K562 (cell line): ENCODE measurements at regions not wholly inside any gene's neighbourhood (a gene's known extent, or its start where the extent isn't known, plus 50 kb on each side); places are given as distances from the start of the nearest gene placed in this dataset.

Source experiments
- ATAC-seq: fragments of 200-7000 bp; cut with Tn5 transposase; 3 replicates; pipeline ENCODE4 v1.9.1; 2020; ENCODE audit warnings: moderate library complexity
- BruUV-seq: library from RNA; stranded (reverse); fragments of 400-500 nt; replicated peaks from 2 replicates; lab custom pipeline; 2021; lab: Mats Ljungman, UMichigan
- CTCF ChIA-PET: fragments of 300-600 bp; formaldehyde crosslinking; extraction: SDS; loops from one replicate; lab custom pipeline; 2021; ENCODE audit warnings: low intra/inter-chr PET ratio; lab: Yijun Ruan, JAX
- POLR2A ChIA-PET: fragments of 300-600, 350-650 bp; sonication (Branson Sonifier 250); formaldehyde crosslinking; extraction: SDS; loops from one replicate; lab custom pipeline; 2021; ENCODE audit warnings: antibody characterized with exemption, inconsistent platforms; lab: Yijun Ruan, JAX
- DNase-seq, 4 experiments: peaks; one replicate each; pipeline versions ENCODE4 v3.0.0 to v3.0.0-alpha.2; 2011 to 2018; ENCODE audit warnings: low spot score in 3 of 4, mixed read lengths in 3 of 4; ENCODE audit errors: extremely low read depth in 1 of 4
- FAIRE-seq: peaks from 2 replicates; lab custom pipeline; 2011; peaks lifted over from hg19 to GRCh38; lab: Jason Lieb, UNC
- H2AFZ ChIP-seq: 2 replicates; pipeline ENCODE4 v1.6.0; 2011; ENCODE audit warnings: low read depth, low read length, control low read depth, inconsistent platforms
- H3K27ac ChIP-seq: fragments of 200-600 bp; 3 replicates; pipeline ENCODE4 v1.8.0; 2011; ENCODE audit warnings: low read depth, mild to moderate bottlenecking, control low read depth, inconsistent platforms, low read length, moderate library complexity, mixed read lengths; ENCODE audit errors: extremely low read depth
- H3K27me3 ChIP-seq, 2 experiments: fragments of 300-600 bp in 1 of 2; 2 replicates in 1 of 2; 3 replicates in 1 of 2; pipeline versions ENCODE4 v1.6.0 to v1.8.0; 2011; ENCODE audit warnings: inconsistent platforms in 2 of 2, low read length in 2 of 2, mild to moderate bottlenecking in 1 of 2, mixed read lengths in 1 of 2, moderate library complexity in 1 of 2; ENCODE audit not compliant: control insufficient read depth in 2 of 2, insufficient read depth in 2 of 2
- H3K36me3 ChIP-seq: fragments of 300-600 bp; 3 replicates; pipeline ENCODE4 v1.8.0; 2011; ENCODE audit warnings: mild to moderate bottlenecking, low read length, inconsistent platforms; ENCODE audit not compliant: control insufficient read depth, insufficient read depth
- H3K4me1 ChIP-seq, 2 experiments: fragments of 200-600 bp in 1 of 2; replicated peaks in 1 of 2; 2 replicates in 1 of 2; 3 replicates in 1 of 2; pipeline versions ENCODE4 v1.5.1 to v1.8.0; 2011; ENCODE audit warnings: inconsistent platforms in 2 of 2, low read length in 2 of 2, mild to moderate bottlenecking in 1 of 2, mixed read lengths in 1 of 2, moderate library complexity in 1 of 2; ENCODE audit not compliant: control insufficient read depth in 2 of 2, insufficient read depth in 2 of 2
- H3K4me2 ChIP-seq: 2 replicates; pipeline ENCODE4 v1.6.1; 2011; ENCODE audit warnings: low read length, control low read depth, inconsistent platforms, mixed read lengths; ENCODE audit not compliant: insufficient read depth
- H3K4me3 ChIP-seq: fragments of 200-600 bp; sonication (generic), shearing (Covaris generic); 2 replicates; pipeline ENCODE4 v1.5.1; 2016; ENCODE audit warnings: control low read depth, inconsistent platforms
- H3K79me2 ChIP-seq: fragments of 200-600 bp; 3 replicates; pipeline ENCODE4 v1.8.0; 2011; ENCODE audit warnings: low read length, inconsistent platforms; ENCODE audit not compliant: control insufficient read depth, insufficient read depth
- H3K9ac ChIP-seq, 2 experiments: 2 replicates each; pipeline versions ENCODE4 v1.6.0 to v1.6.1; 2011; ENCODE audit warnings: low read depth in 2 of 2, low read length in 2 of 2, control low read depth in 1 of 2, inconsistent platforms in 1 of 2, mild to moderate bottlenecking in 1 of 2, mixed read lengths in 1 of 2; ENCODE audit not compliant: insufficient read depth in 1 of 2
- H3K9me1 ChIP-seq: one replicate; pipeline ENCODE4 v1.6.0; 2011; ENCODE audit warnings: inconsistent platforms, mild to moderate bottlenecking, low read length, moderate library complexity; ENCODE audit not compliant: control insufficient read depth, insufficient read depth
- H3K9me3 ChIP-seq: replicated peaks from 2 replicates; pipeline ENCODE4 v1.5.1; 2011; ENCODE audit warnings: low read depth, low read length, inconsistent platforms; ENCODE audit not compliant: control insufficient read depth, insufficient read depth
- H4K20me1 ChIP-seq: replicated peaks from 2 replicates; pipeline ENCODE4 v1.6.1; 2011; ENCODE audit warnings: low read length, inconsistent platforms, mixed read lengths; ENCODE audit not compliant: control insufficient read depth, insufficient read depth
- ATF6 ChIP-seq: sonication (generic); formaldehyde crosslinking; IDR thresholded peaks from 2 replicates; pipeline ENCODE4 v1.4.0; 2020; ENCODE audit warnings: mild to moderate bottlenecking, missing genetic modification reagents
- C11orf30 ChIP-seq: fragments of 450-650 bp; IDR thresholded peaks from 2 replicates; pipeline ENCODE4 v1.6.1; 2016; ENCODE audit warnings: low read depth, mild to moderate bottlenecking
- FOXA3 ChIP-seq, 2 experiments: fragments of 450-650 bp in 1 of 2; sonication (generic) in 1 of 2; formaldehyde crosslinking; IDR thresholded peaks in 1 of 2; conservative IDR thresholded peaks in 1 of 2; 2 replicates each; pipeline versions ENCODE4 v1.4.0 to v1.8.0; 2020 to 2022; ENCODE audit warnings: mild to moderate bottlenecking in 2 of 2, missing genetic modification reagents in 1 of 2
- GATA2 ChIP-seq: sonication (generic); formaldehyde crosslinking; IDR thresholded peaks from 2 replicates; pipeline ENCODE4 v1.4.0; 2020; ENCODE audit warnings: mild to moderate bottlenecking, missing genetic modification reagents
- GATAD2B ChIP-seq: fragments of 450-650 bp; IDR thresholded peaks from 2 replicates; pipeline ENCODE4 v1.6.1; 2017; ENCODE audit warnings: mild to moderate bottlenecking, borderline replicate concordance
- ILF3 ChIP-seq: fragments of 450-650 bp; IDR thresholded peaks from 2 replicates; pipeline ENCODE4 v1.6.1; 2018; ENCODE audit warnings: antibody characterized with exemption, mild to moderate bottlenecking, moderate library complexity, borderline replicate concordance
- MECOM ChIP-seq: fragments of 250-450 bp; sonication (Bioruptor Pico); IDR thresholded peaks from 2 replicates; pipeline ENCODE4 v1.8.0; 2022; ENCODE audit warnings: inconsistent platforms
- MXI1 ChIP-seq: IDR thresholded peaks from 2 replicates; pipeline ENCODE4 v1.6.1; 2011; ENCODE audit warnings: low read depth, mild to moderate bottlenecking, improper control_type of control experiment, low read length
- NCOA6 ChIP-seq: fragments of 450-650 bp; IDR thresholded peaks from 2 replicates; pipeline ENCODE4 v1.6.1; 2017; ENCODE audit warnings: mild to moderate bottlenecking
- NFATC3 ChIP-seq: fragments of 450-650 bp; IDR thresholded peaks from 2 replicates; pipeline ENCODE4 v1.6.1; 2017; ENCODE audit warnings: mild to moderate bottlenecking
- NFE2 ChIP-seq: IDR thresholded peaks from 2 replicates; pipeline ENCODE4 v1.6.1; 2014; ENCODE audit warnings: antibody characterized with exemption, low read depth
- NRF1 ChIP-seq, 2 experiments: fragments of 450-650 bp; IDR thresholded peaks in 1 of 2; conservative IDR thresholded peaks in 1 of 2; 2 replicates each; pipeline ENCODE4 v1.6.1; 2014; ENCODE audit warnings: mild to moderate bottlenecking in 2 of 2
- RUNX1 ChIP-seq: sonication (generic); IDR thresholded peaks from 2 replicates; pipeline ENCODE4 v1.6.1; 2016; ENCODE audit warnings: antibody characterized with exemption, low read depth
- TRIM24 ChIP-seq, 2 experiments: fragments of 450-650 bp; IDR thresholded peaks; 2 replicates each; pipeline ENCODE4 v1.6.1; 2016
- TRIM28 ChIP-seq: fragments of 450-650 bp; IDR thresholded peaks from 2 replicates; pipeline ENCODE4 v1.6.1; 2017
- ZNF143 ChIP-seq: sonication (generic); formaldehyde crosslinking; IDR thresholded peaks from 2 replicates; pipeline ENCODE4 v1.9.0; 2022; ENCODE audit warnings: mild to moderate bottlenecking, missing genetic modification reagents
- ZNF408 ChIP-seq: fragments of 250-450 bp; sonication (Bioruptor Pico); IDR thresholded peaks from 2 replicates; pipeline ENCODE4 v1.4.0; 2020; ENCODE audit warnings: low read depth, mild to moderate bottlenecking, moderate library complexity
- ZNF561 ChIP-seq: fragments of 450-650 bp; formaldehyde crosslinking; conservative IDR thresholded peaks from 2 replicates; pipeline ENCODE4 v1.4.0; 2020; ENCODE audit warnings: mild to moderate bottlenecking, moderate library complexity
- WGBS: fragments of 100-300 bp; shearing (Covaris generic); methylation state at CpG from one replicate; pipeline ENCODE4 v1.1.6; 2016; ENCODE audit warnings: low coverage, mixed read lengths; ENCODE audit not compliant: insufficient coverage; ENCODE audit errors: missing lambda C conversion rate; 5-methylcytosine and 5-hydroxymethylcytosine counted together
- in situ Hi-C: fragments of 300-500 bp; cut with MboI; formaldehyde crosslinking; loops from 4 replicates; pipeline ENCODE4 v1.15.0; 2018; ENCODE audit warnings: inconsistent platforms, mixed read lengths
- intact Hi-C: fragments of 100-400 bp; cut with micrococcal nuclease; formaldehyde crosslinking; loops from 2 replicates; pipeline ENCODE4 v1.14.2; 2022
- TF ChIP-seq, protein P1 (sequence below): fragments of 450-650 bp; IDR thresholded peaks from 2 replicates; pipeline ENCODE4 v1.6.1; 2016; ENCODE audit warnings: antibody characterized with exemption
- TF ChIP-seq, protein P2 (sequence below): fragments of 450-650 bp; IDR thresholded peaks from 2 replicates; pipeline ENCODE4 v1.6.1; 2014; ENCODE audit warnings: low read depth, mild to moderate bottlenecking, moderate library complexity, borderline replicate concordance
- TF ChIP-seq, protein P3 (sequence below): sonication (generic); formaldehyde crosslinking; IDR thresholded peaks from 2 replicates; pipeline ENCODE4 v1.5.0; 2020; ENCODE audit warnings: missing genetic modification reagents

GRCh38 chr6:15101130-15101529 lies 144.7 kb upstream of the JARID2 start:
- 62% methylated on average over 7 of the region's 7 CpGs for WGBS
- no peak overlapping the region for H3K4me2 ChIP-seq
- no peaks in the 10 kb centered on the region for H3K36me3 ChIP-seq
- H4K20me1 ChIP-seq = no peaks in the 10 kb centered on the region
- FAIRE-seq (no peak), DNase-seq (no peak), ATAC-seq (no peak)
- peaks cover 3% of the 10 kb centered on the region; the same call in 1 of the 2 replicates for H3K9me3 ChIP-seq
- ChIA-PET POLR2A (interaction anchor here (4.9 kb wide), 1 partner anchor 10 kb away, joined by 35 read pairs; no protein-coding TSS in a partner anchor), CTCF (no interaction called here)
- H3K79me2 ChIP-seq = no peaks in the 10 kb centered on the region
- peaks cover 14 to 20% of the 10 kb centered on the region in 2 experiments; a peak in 3 of 5 replicates for H3K4me1 ChIP-seq
- no peak overlapping the region for H2AFZ ChIP-seq
- H3K4me3 ChIP-seq = no peak overlapping the region
- H3K27me3 ChIP-seq = no peaks in the 10 kb centered on the region
- no peak overlapping the region for H3K9ac ChIP-seq
- in situ Hi-C loops (no loop called here), intact Hi-C loops (no loop called here)
- BruUV-seq = no TSS peak
- no peak overlapping the region for H3K27ac ChIP-seq
- peaks cover 3% of the 10 kb centered on the region for H3K9me1 ChIP-seq
- no peak for TF ChIP-seq GATA2 (CRISPR knock-in tag)
- TF ChIP-seq C11orf30 = no peak
- TF ChIP-seq, protein P1, sequence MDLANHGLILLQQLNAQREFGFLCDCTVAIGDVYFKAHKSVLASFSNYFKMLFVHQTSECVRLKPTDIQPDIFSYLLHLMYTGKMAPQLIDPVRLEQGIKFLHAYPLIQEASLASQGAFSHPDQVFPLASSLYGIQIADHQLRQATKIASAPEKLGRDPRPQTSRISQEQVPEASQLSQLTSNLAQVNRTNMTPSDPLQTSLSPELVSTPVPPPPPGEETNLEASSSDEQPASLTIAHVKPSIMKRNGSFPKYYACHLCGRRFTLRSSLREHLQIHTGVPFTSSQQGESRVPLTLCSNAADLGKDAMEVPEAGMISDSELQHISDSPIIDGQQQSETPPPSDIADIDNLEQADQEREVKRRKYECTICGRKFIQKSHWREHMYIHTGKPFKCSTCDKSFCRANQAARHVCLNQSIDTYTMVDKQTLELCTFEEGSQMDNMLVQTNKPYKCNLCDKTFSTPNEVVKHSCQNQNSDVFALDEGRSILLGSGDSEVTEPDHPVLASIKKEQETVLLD = no peak
- no peak for TF ChIP-seq ZNF408
- no peak for TF ChIP-seq MECOM
- TF ChIP-seq NFATC3 = no peak
- no peak for TF ChIP-seq NRF1 (conservative IDR thresholded peaks at IDR 0.05 in 1 of 2, IDR thresholded peaks at IDR 0.05 in 1 of 2)
- peak; percentile 41 to 59; a peak in 2 of 4 replicates for TF ChIP-seq TRIM24 (IDR thresholded peaks at IDR 0.05)
- no peak for TF ChIP-seq MXI1
- no peak for TF ChIP-seq NCOA6
- no peak for TF ChIP-seq ZNF561 (CRISPR knock-in tag)
- no peak for TF ChIP-seq TRIM28
- TF ChIP-seq NFE2 = no peak
- TF ChIP-seq RUNX1 = no peak
- TF ChIP-seq, protein P2, sequence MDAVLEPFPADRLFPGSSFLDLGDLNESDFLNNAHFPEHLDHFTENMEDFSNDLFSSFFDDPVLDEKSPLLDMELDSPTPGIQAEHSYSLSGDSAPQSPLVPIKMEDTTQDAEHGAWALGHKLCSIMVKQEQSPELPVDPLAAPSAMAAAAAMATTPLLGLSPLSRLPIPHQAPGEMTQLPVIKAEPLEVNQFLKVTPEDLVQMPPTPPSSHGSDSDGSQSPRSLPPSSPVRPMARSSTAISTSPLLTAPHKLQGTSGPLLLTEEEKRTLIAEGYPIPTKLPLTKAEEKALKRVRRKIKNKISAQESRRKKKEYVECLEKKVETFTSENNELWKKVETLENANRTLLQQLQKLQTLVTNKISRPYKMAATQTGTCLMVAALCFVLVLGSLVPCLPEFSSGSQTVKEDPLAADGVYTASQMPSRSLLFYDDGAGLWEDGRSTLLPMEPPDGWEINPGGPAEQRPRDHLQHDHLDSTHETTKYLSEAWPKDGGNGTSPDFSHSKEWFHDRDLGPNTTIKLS = no peak
- TF ChIP-seq FOXA3 (CRISPR knock-in tag; conservative IDR thresholded peaks at IDR 0.05 in 1 of 2, IDR thresholded peaks at IDR 0.05 in 1 of 2) = no peak
- no peak for TF ChIP-seq ATF6
- no peak for TF ChIP-seq ILF3
- no peak for TF ChIP-seq GATAD2B
- TF ChIP-seq, protein P3, sequence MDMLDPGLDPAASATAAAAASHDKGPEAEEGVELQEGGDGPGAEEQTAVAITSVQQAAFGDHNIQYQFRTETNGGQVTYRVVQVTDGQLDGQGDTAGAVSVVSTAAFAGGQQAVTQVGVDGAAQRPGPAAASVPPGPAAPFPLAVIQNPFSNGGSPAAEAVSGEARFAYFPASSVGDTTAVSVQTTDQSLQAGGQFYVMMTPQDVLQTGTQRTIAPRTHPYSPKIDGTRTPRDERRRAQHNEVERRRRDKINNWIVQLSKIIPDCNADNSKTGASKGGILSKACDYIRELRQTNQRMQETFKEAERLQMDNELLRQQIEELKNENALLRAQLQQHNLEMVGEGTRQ (CRISPR knock-in tag) = 0 out of 2 replicates have a peak, but pooled peaks have one; percentile 17
- no peak for TF ChIP-seq ZNF143 (CRISPR knock-in tag)
